NCI-H460 (cell line): ENCODE measurements at regions not wholly inside any gene's neighbourhood (a gene's known extent, or its start where the extent isn't known, plus 50 kb on each side); places are given as distances from the start of the nearest gene placed in this dataset.

Experiments used
- DNase-seq: peaks from one replicate; pipeline ENCODE4 v3.0.0-alpha.2; 2016; ENCODE audit warnings: low read depth; ENCODE audit errors: extremely low read depth

GRCh38 chr6:28585335-28585734, 59.7 kb downstream of the GPX5 start:
- no peak for DNase-seq

- no peak for DNase-seq
Observed at GRCh38 chr6:28586324-28586723, 60.6 kb downstream of the GPX5 start.

- DNase-seq, result no peak
Observed at GRCh38 chr6:28586962-28587745, 61.5 kb downstream of the GPX5 start.

- no peak for DNase-seq
Observed at GRCh38 chr6:28587746-28588075, 62.0 kb downstream of the GPX5 start.

- DNase-seq, result no peak
Observed at GRCh38 chr6:28588666-28589065, 63.0 kb downstream of the GPX5 start.

GRCh38 chr6:28589234-28589956, 63.7 kb downstream of the GPX5 start:
- peak; percentile 90 for DNase-seq

- no peak for DNase-seq
Observed at GRCh38 chr6:28589957-28590349, 64.3 kb downstream of the GPX5 start.

GRCh38 chr6:28597217-28597835, 71.6 kb downstream of the GPX5 start:
- peak; percentile 71 for DNase-seq

GRCh38 chr6:28597924-28598722, 72.4 kb downstream of the GPX5 start:
- peak; percentile 57 for DNase-seq

GRCh38 chr6:28598757-28599686, 73.3 kb downstream of the GPX5 start:
- DNase-seq, result no peak

GRCh38 chr6:28600245-28600644, 74.6 kb downstream of the GPX5 start:
- DNase-seq, result no peak

GRCh38 chr6:28603891-28604290, 78.2 kb downstream of the GPX5 start:
- no peak for DNase-seq

GRCh38 chr6:28606424-28607391, 81.0 kb downstream of the GPX5 start:
- DNase-seq, result peak; percentile 68

- no peak for DNase-seq
Observed at GRCh38 chr6:28607990-28608389, 82.3 kb downstream of the GPX5 start.

GRCh38 chr6:28609672-28610071, 84.0 kb downstream of the GPX5 start:
- DNase-seq, result no peak

- DNase-seq, result no peak
Observed at GRCh38 chr6:28615616-28615954, 89.9 kb downstream of the GPX5 start.

GRCh38 chr6:28615955-28616747, 90.5 kb downstream of the GPX5 start:
- no peak for DNase-seq

GRCh38 chr6:28618898-28619555, 93.3 kb downstream of the GPX5 start:
- DNase-seq, result no peak
